GM19043 (cell line): ENCODE measurements at regions not wholly inside any gene's neighbourhood (a gene's known extent, or its start where the extent isn't known, plus 50 kb on each side); places are given as distances from the start of the nearest gene placed in this dataset.
A peak's percentile ranks its signal among the peaks of the same experiment; 100 is the strongest.

ENCODE experiments used
- ATAC-seq: cut with Tn5 transposase; IDR thresholded peaks from one replicate; pipeline ENCODE4 v1.9.1; 2021; ENCODE audit warnings: low read depth; ENCODE audit not compliant: unreplicated experiment

GRCh38 chr9:89803403-89803802 is 198.6 kb downstream of the GADD45G start:
- no peak for ATAC-seq

- ATAC-seq, result no peak
These were observed 200.1 kb downstream of the GADD45G start for GRCh38 chr9:89804766-89805531.

GRCh38 chr9:89805571-89806292 is 200.9 kb downstream of the GADD45G start:
- ATAC-seq, result no peak

GRCh38 chr9:89806371-89807100 is 201.7 kb downstream of the GADD45G start:
- no peak for ATAC-seq

GRCh38 chr9:89807101-89807395 is 202.2 kb downstream of the GADD45G start:
- no peak for ATAC-seq

GRCh38 chr9:89807682-89808075 is 202.9 kb downstream of the GADD45G start:
- ATAC-seq, result no peak

- no peak for ATAC-seq
These were observed 203.4 kb downstream of the GADD45G start for GRCh38 chr9:89808076-89808755.

GRCh38 chr9:89808756-89809181 is 204.0 kb downstream of the GADD45G start:
- no peak for ATAC-seq

GRCh38 chr9:89810431-89810830 is 205.6 kb downstream of the GADD45G start:
- no peak for ATAC-seq

- ATAC-seq, result no peak
These were observed 206.5 kb downstream of the GADD45G start for GRCh38 chr9:89811356-89811755.

GRCh38 chr9:89811886-89812450 is 207.2 kb downstream of the GADD45G start:
- ATAC-seq, result no peak

- ATAC-seq, result no peak
These were observed 207.9 kb downstream of the GADD45G start for GRCh38 chr9:89812556-89813181.

- ATAC-seq, result no peak
These were observed 208.7 kb downstream of the GADD45G start for GRCh38 chr9:89813482-89813881.

- ATAC-seq, result no peak
These were observed 209.7 kb downstream of the GADD45G start for GRCh38 chr9:89814340-89815040.

GRCh38 chr9:89815061-89815902 is 210.5 kb downstream of the GADD45G start:
- ATAC-seq, result peak; percentile 24

GRCh38 chr9:89815903-89816573 is 211.2 kb downstream of the GADD45G start:
- ATAC-seq, result peak; percentile 93

- no peak for ATAC-seq
These were observed 212.5 kb downstream of the GADD45G start for GRCh38 chr9:89817151-89817950.
